ENCODE measurements at regions not wholly inside any gene's neighbourhood (a gene's known extent, or its start where the extent isn't known, plus 50 kb on each side); places are given as distances from the start of the nearest gene placed in this dataset.
"Not testable (repeated sequence)": the region's sequence is repeated elsewhere in the genome, so short reads cannot be mapped to it uniquely, and the experiment has no call there.

GRCh38 chr17:64723781-64724180 lies 61.7 kb upstream of the SMURF2 start:
- DNase-seq, result no peak

GRCh38 chr17:64721556-64721955 lies 59.4 kb upstream of the SMURF2 start:
- not testable (repeated sequence) for DNase-seq

- not testable (repeated sequence) for DNase-seq
These were observed 58.1 kb upstream of the SMURF2 start for GRCh38 chr17:64720253-64720652.

GRCh38 chr17:64719517-64719916 lies 57.4 kb upstream of the SMURF2 start:
- not testable (repeated sequence) for DNase-seq

- DNase-seq, result not testable (repeated sequence)
These were observed 56.7 kb upstream of the SMURF2 start for GRCh38 chr17:64718816-64719215.

GRCh38 chr17:64718058-64718457 lies 56.0 kb upstream of the SMURF2 start:
- no peak for DNase-seq

GRCh38 chr17:64716496-64716895 lies 54.4 kb upstream of the SMURF2 start:
- DNase-seq, result not testable (repeated sequence)

GRCh38 chr17:64713786-64714185 lies 51.7 kb upstream of the SMURF2 start:
- not testable (repeated sequence) for DNase-seq

- DNase-seq, result not testable (repeated sequence)
These were observed 50.6 kb upstream of the SMURF2 start for GRCh38 chr17:64712557-64713351.

Data from retina (tissue), 1 donor.